Neural progenitor cell (in vitro differentiated cells): ENCODE measurements at regions not wholly inside any gene's neighbourhood (a gene's known extent, or its start where the extent isn't known, plus 50 kb on each side); places are given as distances from the start of the nearest gene placed in this dataset.

Experiments used
- DNase-seq: peaks from one replicate; pipeline ENCODE4 v3.0.0-alpha.2; 2016; ENCODE audit warnings: low spot score
- H2AFZ ChIP-seq: fragments of 200-600 bp; sonication (generic); replicated peaks from 2 replicates; pipeline ENCODE4 v1.6.1; 2016; ENCODE audit warnings: antibody characterized with exemption
- H3F3A ChIP-seq: fragments of 200-600 bp; sonication (generic); 2 replicates; pipeline ENCODE4 v1.6.1; 2016; ENCODE audit warnings: antibody characterized with exemption, low read depth
- H3K27ac ChIP-seq: fragments of 200-600 bp; sonication (generic); 2 replicates; pipeline ENCODE4 v1.5.1; 2016; ENCODE audit warnings: mild to moderate bottlenecking
- H3K27me3 ChIP-seq: fragments of 200-600 bp; sonication (generic); 2 replicates; pipeline ENCODE4 v1.6.1; 2016; ENCODE audit warnings: mild to moderate bottlenecking, moderate library complexity
- H3K36me3 ChIP-seq: fragments of 200-600 bp; sonication (generic); 2 replicates; pipeline ENCODE4 v1.5.1; 2016
- H3K4me1 ChIP-seq: fragments of 200-600 bp; sonication (generic); 2 replicates; pipeline ENCODE4 v1.6.1; 2016; ENCODE audit warnings: mixed run types
- H3K4me2 ChIP-seq: fragments of 200-600 bp; sonication (generic); 2 replicates; pipeline ENCODE4 v1.6.1; 2016
- H3K4me3 ChIP-seq: fragments of 200-600 bp; sonication (generic); 2 replicates; pipeline ENCODE4 v1.5.1; 2016
- H3K79me2 ChIP-seq: fragments of 200-600 bp; sonication (generic); 2 replicates; pipeline ENCODE4 v1.6.1; 2016; ENCODE audit warnings: low read depth
- H3K9ac ChIP-seq: fragments of 200-600 bp; sonication (generic); 2 replicates; pipeline ENCODE4 v1.6.1; 2016
- H3K9me3 ChIP-seq: fragments of 200-600 bp; sonication (generic); 2 replicates; pipeline ENCODE4 v1.5.1; 2016; ENCODE audit warnings: low read depth
- H4K20me1 ChIP-seq: fragments of 200-600 bp; sonication (generic); 2 replicates; pipeline ENCODE4 v1.6.1; 2016; ENCODE audit warnings: low read depth
- H3K27ac Mint-ChIP-seq: 3 replicates; pipeline ENCODE4 v1.8.0; 2021; ENCODE audit warnings: mixed read lengths
- H3K27me3 Mint-ChIP-seq: 2 replicates; pipeline ENCODE4 v1.8.0; 2022; ENCODE audit warnings: low read depth, mild to moderate bottlenecking, inconsistent platforms, moderate library complexity, mixed read lengths; ENCODE audit not compliant: insufficient read depth
- H3K36me3 Mint-ChIP-seq: 3 replicates; pipeline ENCODE4 v1.8.0; 2021; ENCODE audit warnings: mixed read lengths
- H3K4me1 Mint-ChIP-seq: 3 replicates; pipeline ENCODE4 v1.8.0; 2021; ENCODE audit warnings: mixed read lengths
- H3K4me3 Mint-ChIP-seq: 3 replicates; pipeline ENCODE4 v1.8.0; 2021; ENCODE audit warnings: mild to moderate bottlenecking, moderate library complexity, mixed read lengths
- H3K9me3 Mint-ChIP-seq: 3 replicates; pipeline ENCODE4 v1.8.0; 2020; ENCODE audit warnings: mixed read lengths
- CTCF ChIP-seq: fragments of 200-600 bp; sonication (generic); IDR thresholded peaks from 2 replicates; pipeline ENCODE4 v1.5.1; 2017; ENCODE audit warnings: antibody characterized with exemption, mild to moderate bottlenecking
- EZH2 ChIP-seq: fragments of 200-600 bp; sonication (generic); IDR thresholded peaks from 2 replicates; pipeline ENCODE4 v1.6.1; 2017; ENCODE audit warnings: antibody characterized with exemption, mild to moderate bottlenecking, moderate library complexity
- EZH2phosphoT487 ChIP-seq: fragments of 200-600 bp; sonication (generic); IDR thresholded peaks from 2 replicates; pipeline ENCODE4 v1.6.1; 2017; ENCODE audit warnings: antibody characterized with exemption

GRCh38 chr12:111028830-111029229 lies 108.5 kb upstream of the MYL2 start:
- Histone ChIP-seq H3K4me3 (no peak overlapping the region), H3K4me2 (no peak overlapping the region), H3K79me2 (no peaks in the 10 kb centered on the region), H3F3A (peaks cover 4% of the 10 kb centered on the region), H3K9ac (no peak overlapping the region), H3K27me3 (peaks cover 18% of the 10 kb centered on the region), H3K27ac (no peak overlapping the region), H4K20me1 (no peaks in the 10 kb centered on the region), H3K9me3 (no peaks in the 10 kb centered on the region), H2AFZ (peak overlapping the region; percentile 65), H3K4me1 (peaks cover 11% of the 10 kb centered on the region), H3K36me3 (no peaks in the 10 kb centered on the region)
- Mint-ChIP-seq H3K27ac (no peak overlapping the region), H3K27me3 (peaks cover 17% of the 10 kb centered on the region), H3K4me3 (no peak overlapping the region), H3K4me1 (peaks cover 22% of the 10 kb centered on the region), H3K36me3 (no peaks in the 10 kb centered on the region), H3K9me3 (no peaks in the 10 kb centered on the region)
- TF ChIP-seq EZH2phosphoT487 (no peak), CTCF (no peak), EZH2 (no peak)
- DNase-seq = no peak

GRCh38 chr12:111027431-111027830 lies 107.1 kb upstream of the MYL2 start:
- H3K9me3 Mint-ChIP-seq = no peaks in the 10 kb centered on the region

GRCh38 chr12:111025792-111026430 lies 105.5 kb upstream of the MYL2 start:
- H3K9me3 Mint-ChIP-seq = no peaks in the 10 kb centered on the region
- H3K79me2 ChIP-seq = no peaks in the 10 kb centered on the region
- no peaks in the 10 kb centered on the region for H3K36me3 ChIP-seq
- H3K27ac Mint-ChIP-seq = no peak overlapping the region
- H3K27me3 Mint-ChIP-seq = peaks cover 17% of the 10 kb centered on the region
- DNase-seq = no peak
- no peak overlapping the region for H3K4me3 Mint-ChIP-seq
- H3K4me1 ChIP-seq = peaks cover 8% of the 10 kb centered on the region
- H3K36me3 Mint-ChIP-seq = no peaks in the 10 kb centered on the region
- H3K27me3 ChIP-seq = no peaks in the 10 kb centered on the region
- no peaks in the 10 kb centered on the region for H3F3A ChIP-seq
- H3K4me1 Mint-ChIP-seq = peaks cover 17% of the 10 kb centered on the region
- H3K4me3 ChIP-seq = no peak overlapping the region
- H3K9me3 ChIP-seq = no peaks in the 10 kb centered on the region
- H2AFZ ChIP-seq = no peak overlapping the region
- no peak for TF ChIP-seq CTCF
- TF ChIP-seq EZH2phosphoT487 = no peak
- TF ChIP-seq EZH2 = no peak
- H3K27ac ChIP-seq = no peak overlapping the region
- no peaks in the 10 kb centered on the region for H4K20me1 ChIP-seq
- no peak overlapping the region for H3K4me2 ChIP-seq
- no peak overlapping the region for H3K9ac ChIP-seq

More at GRCh38 chr12:111027431-111027830, 107.1 kb upstream of the MYL2 start:
- Histone ChIP-seq H4K20me1 (no peaks in the 10 kb centered on the region), H3K4me3 (no peak overlapping the region), H3K27me3 (peaks cover 7% of the 10 kb centered on the region), H2AFZ (no peak overlapping the region), H3K4me2 (no peak overlapping the region), H3K4me1 (peaks cover 8% of the 10 kb centered on the region), H3K27ac (no peak overlapping the region), H3K36me3 (no peaks in the 10 kb centered on the region), H3F3A (peaks cover 4% of the 10 kb centered on the region), H3K9ac (no peak overlapping the region), H3K9me3 (no peaks in the 10 kb centered on the region), H3K79me2 (no peaks in the 10 kb centered on the region)
- Mint-ChIP-seq H3K4me3 (no peak overlapping the region), H3K36me3 (no peaks in the 10 kb centered on the region), H3K4me1 (peaks cover 18% of the 10 kb centered on the region), H3K27ac (no peak overlapping the region), H3K27me3 (peaks cover 17% of the 10 kb centered on the region)
- no peak for DNase-seq
- no peak for TF ChIP-seq EZH2phosphoT487
- no peak for TF ChIP-seq EZH2
- no peak for TF ChIP-seq CTCF
